LNCaP clone FGC (cell line): ENCODE measurements at regions not wholly inside any gene's neighbourhood (a gene's known extent, or its start where the extent isn't known, plus 50 kb on each side); places are given as distances from the start of the nearest gene placed in this dataset.

Experiments
- DNase-seq: peaks from one replicate; pipeline ENCODE4 v3.0.0-alpha.2; 2011; ENCODE audit warnings: low read depth
- H3K4me3 ChIP-seq: 2 replicates; pipeline ENCODE4 v1.5.1; 2011; ENCODE audit warnings: mild to moderate bottlenecking, low read depth, low read length, control low read depth
- CTCF ChIP-seq: IDR thresholded peaks from 2 replicates; pipeline ENCODE4 v1.5.1; 2012; ENCODE audit warnings: mild to moderate bottlenecking; ENCODE audit not compliant: control insufficient read depth, insufficient read depth; ENCODE audit errors: extremely low read depth

- no peak for TF ChIP-seq CTCF
- H3K4me3 ChIP-seq = no peak overlapping the region
- DNase-seq = no peak
These were observed 925.9 kb upstream of the SLITRK6 start for GRCh38 chr13:86725105-86725504.

GRCh38 chr13:86729206-86729605, 930.0 kb upstream of the SLITRK6 start:
- no peak for DNase-seq
- no peak for TF ChIP-seq CTCF
- H3K4me3 ChIP-seq = no peak overlapping the region

GRCh38 chr13:86731987-86732386, 932.8 kb upstream of the SLITRK6 start:
- H3K4me3 ChIP-seq = no peak overlapping the region
- TF ChIP-seq CTCF = no peak
- no peak for DNase-seq

GRCh38 chr13:86737334-86737932, 933.7 kb upstream of the SLITRK5 start:
- no peak overlapping the region for H3K4me3 ChIP-seq
- no peak for DNase-seq
- TF ChIP-seq CTCF = no peak

GRCh38 chr13:86741762-86742285, 929.3 kb upstream of the SLITRK5 start:
- no peak overlapping the region for H3K4me3 ChIP-seq
- no peak for TF ChIP-seq CTCF
- no peak for DNase-seq

GRCh38 chr13:86757236-86757978, 913.8 kb upstream of the SLITRK5 start:
- TF ChIP-seq CTCF = no peak
- no peak for DNase-seq

GRCh38 chr13:86758116-86758515, 913.1 kb upstream of the SLITRK5 start:
- DNase-seq = no peak
- no peak for TF ChIP-seq CTCF
- no peak overlapping the region for H3K4me3 ChIP-seq

More at GRCh38 chr13:86757236-86757978, 913.8 kb upstream of the SLITRK5 start:
- H3K4me3 ChIP-seq = no peak overlapping the region
